ENCODE measurements at regions not wholly inside any gene's neighbourhood (a gene's known extent, or its start where the extent isn't known, plus 50 kb on each side); places are given as distances from the start of the nearest gene placed in this dataset.

DNA sequence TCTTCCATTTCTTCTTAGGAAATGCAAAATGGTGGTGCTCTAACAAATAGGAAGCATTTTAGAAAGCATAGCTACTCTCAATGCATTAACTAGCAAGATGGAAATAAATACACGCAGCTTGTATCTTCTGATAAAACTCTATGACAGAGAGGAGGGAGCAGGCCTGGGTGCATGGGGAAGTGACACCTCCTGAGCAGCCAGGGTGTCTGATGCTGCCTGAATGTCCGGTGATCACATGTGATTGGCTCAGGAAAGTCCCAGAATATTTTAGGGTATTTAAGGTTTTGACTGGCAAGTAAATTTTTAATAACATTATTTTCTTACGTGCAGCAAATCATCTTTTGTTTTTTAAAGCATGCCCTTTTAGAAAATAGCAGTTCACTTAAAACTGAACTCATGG lies 261.0 kb upstream of the KLF6 start:
- DNase-seq = no peak
- no peaks in the 10 kb centered on the region for H3K4me1 ChIP-seq

DNA sequence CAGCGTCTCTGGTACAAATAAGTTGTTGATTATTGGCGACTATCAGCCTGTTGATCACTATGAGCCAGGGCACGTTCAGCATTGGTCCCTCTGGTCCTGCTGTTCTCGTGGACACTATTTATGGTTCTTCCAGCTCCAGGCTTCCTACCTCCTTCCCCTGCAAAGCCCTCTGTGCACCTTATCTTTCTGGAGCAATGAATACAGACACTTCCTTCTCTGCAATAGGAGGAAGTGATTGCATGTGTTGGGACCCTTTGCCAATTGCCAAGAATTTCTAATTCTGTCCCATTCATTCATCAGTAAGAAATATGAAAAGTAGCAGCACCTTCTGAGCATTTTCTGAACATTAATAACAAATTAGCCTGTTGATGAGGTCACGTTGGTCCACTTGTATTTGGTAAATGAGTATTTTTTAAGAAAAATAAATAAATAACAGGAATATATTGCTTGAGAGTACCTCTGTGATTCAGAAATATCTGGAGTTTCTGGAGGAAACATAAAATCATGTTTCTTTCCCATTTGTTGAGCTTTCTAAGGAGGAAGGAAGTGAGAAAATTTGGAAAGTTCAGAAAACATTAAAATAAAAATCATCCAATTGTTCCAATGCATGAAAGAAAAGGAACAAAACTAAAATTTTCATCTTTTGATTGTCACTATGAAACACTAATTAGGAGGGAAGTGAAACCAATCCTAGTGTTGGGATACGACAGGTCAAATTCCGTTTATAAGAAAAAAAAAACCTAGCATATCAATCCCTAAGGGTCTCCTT lies 259.1 kb upstream of the KLF6 start:
- H3K27me3 ChIP-seq = no peaks in the 10 kb centered on the region
- no peaks in the 10 kb centered on the region for H3K9me3 ChIP-seq
- no peaks in the 10 kb centered on the region for H3K4me1 ChIP-seq
- TF ChIP-seq, protein P1, sequence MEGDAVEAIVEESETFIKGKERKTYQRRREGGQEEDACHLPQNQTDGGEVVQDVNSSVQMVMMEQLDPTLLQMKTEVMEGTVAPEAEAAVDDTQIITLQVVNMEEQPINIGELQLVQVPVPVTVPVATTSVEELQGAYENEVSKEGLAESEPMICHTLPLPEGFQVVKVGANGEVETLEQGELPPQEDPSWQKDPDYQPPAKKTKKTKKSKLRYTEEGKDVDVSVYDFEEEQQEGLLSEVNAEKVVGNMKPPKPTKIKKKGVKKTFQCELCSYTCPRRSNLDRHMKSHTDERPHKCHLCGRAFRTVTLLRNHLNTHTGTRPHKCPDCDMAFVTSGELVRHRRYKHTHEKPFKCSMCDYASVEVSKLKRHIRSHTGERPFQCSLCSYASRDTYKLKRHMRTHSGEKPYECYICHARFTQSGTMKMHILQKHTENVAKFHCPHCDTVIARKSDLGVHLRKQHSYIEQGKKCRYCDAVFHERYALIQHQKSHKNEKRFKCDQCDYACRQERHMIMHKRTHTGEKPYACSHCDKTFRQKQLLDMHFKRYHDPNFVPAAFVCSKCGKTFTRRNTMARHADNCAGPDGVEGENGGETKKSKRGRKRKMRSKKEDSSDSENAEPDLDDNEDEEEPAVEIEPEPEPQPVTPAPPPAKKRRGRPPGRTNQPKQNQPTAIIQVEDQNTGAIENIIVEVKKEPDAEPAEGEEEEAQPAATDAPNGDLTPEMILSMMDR (IDR thresholded peaks at IDR 0.05; ENCODE audit: low read depth, low read length) = no peak
- H3K36me3 ChIP-seq = no peaks in the 10 kb centered on the region
- no peak for DNase-seq
- H3K4me3 ChIP-seq (ENCODE audit: low read depth, low read length) = no peak overlapping the region

More for the DNA sequence above, 261.0 kb upstream of the KLF6 start:
- H3K9me3 ChIP-seq = no peaks in the 10 kb centered on the region
- H3K36me3 ChIP-seq = no peaks in the 10 kb centered on the region
- no peak overlapping the region for H3K4me3 ChIP-seq (ENCODE audit: low read depth, low read length)
- no peaks in the 10 kb centered on the region for H3K27me3 ChIP-seq
- TF ChIP-seq, protein P1 (IDR thresholded peaks at IDR 0.05; ENCODE audit: low read depth, low read length) = no peak

DNA sequence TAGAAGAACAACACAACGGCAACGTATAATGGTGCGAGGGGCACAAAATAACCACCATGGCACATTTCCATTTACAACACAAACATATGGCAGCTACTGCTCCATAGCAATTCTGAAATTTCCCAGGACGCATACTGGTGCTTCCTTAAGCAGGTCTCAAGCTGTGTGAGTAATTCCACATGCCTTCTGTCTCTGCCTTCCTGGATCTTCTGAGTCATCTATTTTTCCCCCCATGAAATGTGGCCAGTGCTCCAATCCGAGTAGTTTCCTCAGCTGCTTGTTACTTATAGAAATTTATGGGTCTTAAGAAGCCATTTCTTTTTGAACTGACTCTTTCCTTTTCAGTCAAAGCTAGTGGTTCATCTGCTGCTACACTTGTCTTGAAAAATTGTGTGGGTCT lies 256.6 kb upstream of the KLF6 start:
- Histone ChIP-seq H3K9me3 (no peaks in the 10 kb centered on the region), H3K36me3 (no peaks in the 10 kb centered on the region), H3K27me3 (no peaks in the 10 kb centered on the region), H3K4me3 (ENCODE audit: low read depth, low read length) (no peak overlapping the region), H3K4me1 (no peaks in the 10 kb centered on the region)
- TF ChIP-seq, protein P1 (IDR thresholded peaks at IDR 0.05; ENCODE audit: low read depth, low read length) = no peak
- no peak for DNase-seq

DNA sequence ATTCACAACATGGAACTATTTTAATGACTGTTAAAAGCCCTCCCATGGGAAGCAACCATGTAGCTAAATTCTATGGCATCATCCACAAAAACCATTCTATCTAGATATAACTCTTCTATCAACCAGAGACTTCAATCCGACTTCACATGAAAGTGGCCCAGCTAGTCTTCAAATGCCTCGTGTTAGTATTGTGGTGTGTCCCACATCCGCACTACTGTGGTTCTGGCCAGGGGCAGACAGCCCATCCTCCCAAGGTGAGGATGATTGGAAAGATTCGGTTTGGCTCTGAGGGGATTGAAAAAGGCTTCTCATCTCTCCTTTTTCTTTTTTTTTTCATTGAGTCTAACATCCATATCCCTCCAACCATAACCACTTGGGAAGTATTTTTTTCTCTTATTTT lies 253.0 kb upstream of the KLF6 start:
- Histone ChIP-seq H3K27me3 (no peaks in the 10 kb centered on the region), H3K9me3 (no peaks in the 10 kb centered on the region), H3K4me1 (no peaks in the 10 kb centered on the region), H3K4me3 (ENCODE audit: low read depth, low read length) (no peak overlapping the region), H3K36me3 (no peaks in the 10 kb centered on the region)
- no peak for DNase-seq
- TF ChIP-seq, protein P1 (IDR thresholded peaks at IDR 0.05; ENCODE audit: low read depth, low read length) = no peak

DNA sequence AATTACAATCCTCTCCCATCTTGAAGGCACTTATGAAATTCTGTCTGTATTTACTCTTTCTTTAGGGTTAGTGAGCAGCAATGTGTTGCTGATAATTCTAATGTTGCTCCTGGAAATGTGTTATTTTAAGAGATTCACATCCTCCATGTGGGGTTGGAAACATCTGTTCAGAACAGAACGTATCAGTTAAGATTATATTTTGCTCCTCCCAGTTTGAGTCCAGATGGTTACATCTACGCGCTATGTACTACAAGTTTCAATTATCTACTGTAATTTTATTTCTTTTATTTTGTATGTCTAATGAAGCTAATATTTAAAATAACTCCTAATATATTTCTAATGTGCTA lies 250.6 kb upstream of the KLF6 start:
- no peaks in the 10 kb centered on the region for H3K36me3 ChIP-seq
- H3K4me3 ChIP-seq (ENCODE audit: low read depth, low read length) = no peak overlapping the region
- DNase-seq = no peak
- TF ChIP-seq, protein P1 (IDR thresholded peaks at IDR 0.05; ENCODE audit: low read depth, low read length) = no peak
- H3K27me3 ChIP-seq = no peaks in the 10 kb centered on the region
- H3K4me1 ChIP-seq = no peaks in the 10 kb centered on the region
- no peaks in the 10 kb centered on the region for H3K9me3 ChIP-seq

DNA sequence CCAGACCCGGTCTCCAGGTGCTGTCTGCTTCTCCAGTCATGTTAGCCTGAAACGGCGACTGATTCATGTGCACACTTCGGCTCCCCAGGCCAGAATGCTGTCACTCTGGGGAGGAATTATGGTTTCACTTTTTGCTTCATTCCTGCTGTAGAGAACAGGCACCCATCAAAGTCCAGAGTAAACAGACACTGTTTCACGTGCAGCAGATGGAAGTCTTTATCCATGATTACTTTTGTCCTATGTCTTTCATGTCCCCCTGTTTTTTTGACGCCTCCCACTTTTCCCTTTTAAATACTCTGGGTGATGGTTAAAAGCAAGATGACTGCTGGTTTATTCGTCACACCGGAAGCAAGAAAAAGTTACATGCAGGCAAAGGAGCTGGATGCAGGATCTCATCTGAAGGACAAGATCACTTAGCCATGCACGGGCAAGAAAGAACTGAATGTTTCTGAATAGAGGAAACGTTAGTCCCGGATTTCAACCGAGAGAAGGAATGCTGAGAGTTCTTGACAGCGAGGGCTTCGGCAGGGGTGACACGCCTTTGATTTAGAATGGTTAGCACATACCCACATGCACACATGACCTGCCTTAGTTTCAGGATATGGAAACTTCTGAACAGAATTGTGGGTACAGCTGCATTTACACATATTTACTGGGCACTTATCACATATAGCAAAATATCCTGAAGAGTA lies 250.0 kb upstream of the KLF6 start:
- H3K4me1 ChIP-seq = no peaks in the 10 kb centered on the region
- TF ChIP-seq, protein P1 (IDR thresholded peaks at IDR 0.05; ENCODE audit: low read depth, low read length) = no peak
- no peaks in the 10 kb centered on the region for H3K36me3 ChIP-seq
- no peak overlapping the region for H3K4me3 ChIP-seq (ENCODE audit: low read depth, low read length)
- H3K9me3 ChIP-seq = no peaks in the 10 kb centered on the region
- no peaks in the 10 kb centered on the region for H3K27me3 ChIP-seq
- no peak for DNase-seq
